OCI-LY7 (cell line): ENCODE measurements at regions not wholly inside any gene's neighbourhood (a gene's known extent, or its start where the extent isn't known, plus 50 kb on each side); places are given as distances from the start of the nearest gene placed in this dataset.

Experiments used
- BruUV-seq: library from RNA; stranded (reverse); fragments of 400-500 nt; replicated peaks from 2 replicates; lab custom pipeline; 2021; lab: Mats Ljungman, UMichigan
- CTCF ChIA-PET: fragments of 300-600 bp; sonication (Branson Sonifier 250); formaldehyde crosslinking; loops from one replicate; lab custom pipeline; 2022; ENCODE audit warnings: antibody characterized with exemption; ENCODE audit not compliant: unreplicated experiment; lab: Charles Lee
- POLR2A ChIA-PET: fragments of 300-600 bp; sonication (Branson Sonifier 250); formaldehyde crosslinking; loops from one replicate; lab custom pipeline; 2022; ENCODE audit warnings: antibody characterized with exemption; lab: Charles Lee
- DNase-seq: peaks from one replicate; pipeline ENCODE4 v3.0.0-alpha.2; 2015; ENCODE audit warnings: low spot score
- H2AFZ ChIP-seq: fragments of 200-600 bp; sonication (generic), shearing (Covaris generic); 2 replicates; pipeline ENCODE4 v1.6.1; 2014; ENCODE audit warnings: mild to moderate bottlenecking, antibody characterized with exemption, low read length, moderate library complexity
- H3K27ac ChIP-seq: fragments of 200-600 bp; sonication (generic); 2 replicates; pipeline ENCODE4 v1.5.1; 2014; ENCODE audit warnings: mixed run types, low read depth, mild to moderate bottlenecking, moderate library complexity, low read length, inconsistent platforms; ENCODE audit not compliant: poor library complexity, severe bottlenecking
- H3K36me3 ChIP-seq: fragments of 200-600 bp; sonication (generic); 2 replicates; pipeline ENCODE4 v1.6.1; 2014; ENCODE audit warnings: mild to moderate bottlenecking, antibody characterized with exemption, low read length, moderate library complexity, mixed read lengths; ENCODE audit not compliant: insufficient read depth
- H3K4me1 ChIP-seq: fragments of 200-600 bp; sonication (generic); 2 replicates; pipeline ENCODE4 v1.5.1; 2014; ENCODE audit warnings: mild to moderate bottlenecking, low read length; ENCODE audit not compliant: insufficient read depth, poor library complexity, severe bottlenecking
- H3K4me2 ChIP-seq: fragments of 200-600 bp; sonication (generic); 2 replicates; pipeline ENCODE4 v1.6.1; 2014; ENCODE audit warnings: mild to moderate bottlenecking, low read length
- H3K4me3 ChIP-seq: fragments of 200-600 bp; sonication (generic); 2 replicates; pipeline ENCODE4 v1.5.1; 2014; ENCODE audit warnings: mild to moderate bottlenecking, low read depth, low read length; ENCODE audit not compliant: poor library complexity, severe bottlenecking
- H3K79me2 ChIP-seq: fragments of 200-600 bp; sonication (generic); 2 replicates; pipeline ENCODE4 v1.6.1; 2016; ENCODE audit warnings: low read depth, mild to moderate bottlenecking, low read length, moderate library complexity, mixed read lengths; ENCODE audit not compliant: insufficient read depth
- H3K9me2 ChIP-seq: fragments of 200-600 bp; sonication (generic); 2 replicates; pipeline ENCODE4 v1.6.1; 2016; ENCODE audit warnings: mild to moderate bottlenecking, low read length, mixed read lengths; ENCODE audit not compliant: insufficient read depth
- H3K9me3 ChIP-seq: fragments of 200-600 bp; sonication (generic); 2 replicates; pipeline ENCODE4 v1.6.1; 2014; ENCODE audit warnings: mild to moderate bottlenecking, mixed run types, low read length, mixed read lengths
- H4K20me1 ChIP-seq: fragments of 200-600 bp; sonication (generic); 2 replicates; pipeline ENCODE4 v1.6.1; 2014; ENCODE audit warnings: mild to moderate bottlenecking, antibody characterized with exemption, low read length, moderate library complexity, mixed read lengths; ENCODE audit not compliant: insufficient read depth
- CTCF ChIP-seq: fragments of 200-600 bp; sonication (generic); conservative IDR thresholded peaks from 2 replicates; pipeline ENCODE4 v1.5.1; 2014; ENCODE audit warnings: mild to moderate bottlenecking, antibody characterized with exemption, low read length, moderate library complexity, mixed read lengths
- EZH2phosphoT487 ChIP-seq: fragments of 200-600 bp; sonication (generic); IDR thresholded peaks from 2 replicates; pipeline ENCODE4 v1.6.1; 2018; ENCODE audit warnings: low read depth, borderline replicate concordance, mild to moderate bottlenecking, mixed run types, antibody characterized with exemption, low read length, moderate library complexity, mixed read lengths
- intact Hi-C: fragments of 100-400 bp; cut with micrococcal nuclease; formaldehyde crosslinking; loops from one replicate; pipeline ENCODE4 v1.10.0; 2022; ENCODE audit not compliant: unreplicated experiment

- no peak for DNase-seq
- no peaks in the 10 kb centered on the region for H3K9me2 ChIP-seq
- no peaks in the 10 kb centered on the region for H4K20me1 ChIP-seq
- intact Hi-C loops = no loop called here
- ChIA-PET POLR2A (no interaction called here), CTCF (no interaction called here)
- no peak overlapping the region for H3K27ac ChIP-seq
- H2AFZ ChIP-seq = no peak overlapping the region
- no peaks in the 10 kb centered on the region for H3K36me3 ChIP-seq
- H3K4me1 ChIP-seq = no peaks in the 10 kb centered on the region
- no peak overlapping the region for H3K4me2 ChIP-seq
- TF ChIP-seq EZH2phosphoT487 = no peak
- no peak for TF ChIP-seq CTCF
- H3K4me3 ChIP-seq = no peak overlapping the region
- H3K9me3 ChIP-seq = no peaks in the 10 kb centered on the region
- BruUV-seq = no TSS peak
- H3K79me2 ChIP-seq = no peaks in the 10 kb centered on the region
Measured at GRCh38 chr12:115382681-115383080, 698.7 kb upstream of the TBX3 start.

- Histone ChIP-seq H3K27ac (no peak overlapping the region), H2AFZ (no peak overlapping the region), H3K79me2 (no peaks in the 10 kb centered on the region), H3K4me1 (no peaks in the 10 kb centered on the region), H3K9me3 (no peaks in the 10 kb centered on the region), H3K4me3 (no peak overlapping the region), H4K20me1 (no peaks in the 10 kb centered on the region), H3K36me3 (no peaks in the 10 kb centered on the region), H3K4me2 (no peak overlapping the region), H3K9me2 (no peaks in the 10 kb centered on the region)
- TF ChIP-seq EZH2phosphoT487 = no peak
- no peak for TF ChIP-seq CTCF
- no peak for DNase-seq
- ChIA-PET POLR2A (no interaction called here), CTCF (no interaction called here)
- no TSS peak for BruUV-seq
- intact Hi-C loops = no loop called here
Measured at GRCh38 chr12:115380546-115381120, 696.7 kb upstream of the TBX3 start.

GRCh38 chr12:115378291-115378690, 694.3 kb upstream of the TBX3 start:
- intact Hi-C loops = no loop called here
- no peak overlapping the region for H2AFZ ChIP-seq
- H3K9me2 ChIP-seq = no peaks in the 10 kb centered on the region
- H3K9me3 ChIP-seq = no peaks in the 10 kb centered on the region
- no peak overlapping the region for H3K4me3 ChIP-seq
- no peak overlapping the region for H3K4me2 ChIP-seq
- no peaks in the 10 kb centered on the region for H4K20me1 ChIP-seq
- CTCF ChIA-PET = no interaction called here
- POLR2A ChIA-PET = no interaction called here
- no peak for TF ChIP-seq EZH2phosphoT487
- no peak for TF ChIP-seq CTCF
- BruUV-seq = no TSS peak
- H3K79me2 ChIP-seq = no peaks in the 10 kb centered on the region
- no peak overlapping the region for H3K27ac ChIP-seq
- no peaks in the 10 kb centered on the region for H3K4me1 ChIP-seq
- no peaks in the 10 kb centered on the region for H3K36me3 ChIP-seq
- no peak for DNase-seq
